ENCODE measurements at regions not wholly inside any gene's neighbourhood (a gene's known extent, or its start where the extent isn't known, plus 50 kb on each side); places are given as distances from the start of the nearest gene placed in this dataset.

- no peak overlapping the region for H2AFZ ChIP-seq (ENCODE audit: low read depth, low read length)
- H3K27ac ChIP-seq (ENCODE audit: insufficient read depth, low read depth, low read length) = no peak overlapping the region
- POLR2A ChIA-PET = no interaction called here
- no peaks in the 10 kb centered on the region for H4K20me1 ChIP-seq (replicated peaks; ENCODE audit: control insufficient read depth, extremely low read depth, insufficient read depth, low read length)
- H3K9me3 ChIP-seq (replicated peaks; ENCODE audit: control insufficient read depth, insufficient read depth, low read length) = no peaks in the 10 kb centered on the region
- no TSS peak for BruUV-seq (replicated peaks)
- no peaks in the 10 kb centered on the region for H3K36me3 ChIP-seq (ENCODE audit: control insufficient read depth in 2 of 2, extremely low read depth in 1 of 2, insufficient read depth in 2 of 2, low read length in 2 of 2)
- peaks cover 16% of the 10 kb centered on the region for H3K4me1 ChIP-seq (ENCODE audit: control insufficient read depth, extremely low read depth, insufficient read depth, low read length)
- no peaks in the 10 kb centered on the region for H3K79me2 ChIP-seq (ENCODE audit: control insufficient read depth, insufficient read depth, low read length)
- CTCF ChIA-PET = no interaction called here
- no peak overlapping the region for H3K4me3 ChIP-seq (replicated peaks in 1 of 3; ENCODE audit: insufficient read depth in 1 of 3, low read depth in 1 of 3, low read length in 3 of 3)
- H3K4me2 ChIP-seq (ENCODE audit: insufficient read depth, low read length) = no peak overlapping the region
- TF ChIP-seq CTCF (IDR thresholded peaks at IDR 0.05; ENCODE audit: extremely low read depth in 1 of 2, insufficient read depth in 1 of 2, low read depth in 1 of 2, low read length in 2 of 2) = no peak
- TF ChIP-seq JUN (IDR thresholded peaks at IDR 0.05; ENCODE audit: borderline replicate concordance, insufficient read depth, insufficient read length, low read depth) = no peak
- TF ChIP-seq POLR2A (IDR thresholded peaks at IDR 0.05; ENCODE audit: low read depth, low read length) = no peak
- no peak for TF ChIP-seq GATA2 (IDR thresholded peaks at IDR 0.05; ENCODE audit: insufficient read depth, insufficient read length, low read depth, low read length)
- TF ChIP-seq MAX (IDR thresholded peaks at IDR 0.05; ENCODE audit: insufficient read depth, insufficient read length) = no peak
- no peak for TF ChIP-seq MYC (IDR thresholded peaks at IDR 0.05; ENCODE audit: low read depth, low read length)
- no peak for TF ChIP-seq EZH2 (IDR thresholded peaks at IDR 0.05; ENCODE audit: borderline replicate concordance, low read depth, low read length, severe bottlenecking)
- TF ChIP-seq FOS (IDR thresholded peaks at IDR 0.05; ENCODE audit: borderline replicate concordance, insufficient read depth, low read length) = no peak
- no peak for FAIRE-seq
- no peak for DNase-seq (ENCODE audit: low read depth, low spot score)
- H3K9ac ChIP-seq (replicated peaks; ENCODE audit: extremely low read depth, insufficient read depth, low read length) = no peak overlapping the region
- intact Hi-C loops (cut with micrococcal nuclease) (no loop called here), dilution Hi-C loops (cut with MboI; ENCODE audit: extremely low pct_ligation_motif_present, low sequenced_read_pairs) (no loop called here)
- no peaks in the 10 kb centered on the region for H3K27me3 ChIP-seq (ENCODE audit: control insufficient read depth in 2 of 2, insufficient read depth in 2 of 2, low read length in 2 of 2)
- H3K9me1 ChIP-seq (replicated peaks; ENCODE audit: control insufficient read depth, extremely low read depth, insufficient read depth, low read length) = no peaks in the 10 kb centered on the region
Measured at GRCh38 chr14:85421186-85421877, 108.6 kb upstream of the FLRT2 start.
